HepG2 (cell line): ENCODE measurements at regions not wholly inside any gene's neighbourhood (a gene's known extent, or its start where the extent isn't known, plus 50 kb on each side); places are given as distances from the start of the nearest gene placed in this dataset.

Source experiments
- ATAC-seq: fragments of 200-7000 bp; cut with Tn5 transposase; 3 replicates; pipeline ENCODE4 v1.9.1; 2020; ENCODE audit warnings: mild to moderate bottlenecking, moderate library complexity
- BruUV-seq: library from RNA; stranded (reverse); fragments of 400-500 nt; replicated peaks from 2 replicates; lab custom pipeline; 2021; lab: Mats Ljungman, UMichigan
- CTCF ChIA-PET: fragments of 300-600 bp; formaldehyde crosslinking; extraction: SDS; loops from one replicate; lab custom pipeline; 2021; ENCODE audit warnings: low total read pairs, inconsistent platforms, low intra/inter-chr PET ratio; lab: Yijun Ruan, JAX
- POLR2A ChIA-PET: fragments of 350-600 bp; sonication (Branson Sonifier 250); formaldehyde crosslinking; loops from one replicate; lab custom pipeline; 2020; ENCODE audit warnings: antibody characterized with exemption, inconsistent platforms; lab: Yijun Ruan, JAX
- DNase-seq: peaks from one replicate; pipeline ENCODE4 v3.0.0-alpha.2; 2015; ENCODE audit warnings: low spot score
- FAIRE-seq: peaks from 3 replicates; lab custom pipeline; 2011; peaks lifted over from hg19 to GRCh38; lab: Jason Lieb, UNC
- H2AFZ ChIP-seq: one replicate; pipeline ENCODE4 v1.6.1; 2011; ENCODE audit warnings: low read length, inconsistent platforms
- H3K27ac ChIP-seq: fragments of 300-600 bp; 3 replicates; pipeline ENCODE4 v1.8.0; 2011; ENCODE audit warnings: mixed run types, mild to moderate bottlenecking, mixed read lengths, low read length, inconsistent platforms; ENCODE audit not compliant: insufficient read depth; ENCODE audit errors: extremely low read length
- H3K27me3 ChIP-seq, 2 experiments: fragments of 200-600 bp in 1 of 2; 2 replicates in 1 of 2; 3 replicates in 1 of 2; pipeline versions ENCODE4 v1.6.0 to v1.8.0; 2011; ENCODE audit warnings: low read length in 2 of 2, mild to moderate bottlenecking in 2 of 2, moderate library complexity in 2 of 2, inconsistent platforms in 1 of 2; ENCODE audit not compliant: insufficient read depth in 2 of 2, control insufficient read depth in 1 of 2
- H3K36me3 ChIP-seq, 2 experiments: fragments of 200-600 bp in 1 of 2; replicated peaks in 1 of 2; 2 replicates in 1 of 2; 3 replicates in 1 of 2; pipeline versions ENCODE4 v1.5.1 to v1.8.0; 2011; ENCODE audit warnings: low read length in 2 of 2, inconsistent platforms in 1 of 2; ENCODE audit not compliant: insufficient read depth in 2 of 2, control insufficient read depth in 1 of 2
- H3K4me1 ChIP-seq: 2 replicates; pipeline ENCODE4 v1.5.1; 2012; ENCODE audit warnings: low read length, inconsistent platforms; ENCODE audit not compliant: insufficient read depth
- H3K4me2 ChIP-seq: 2 replicates; pipeline ENCODE4 v1.6.0; 2011; ENCODE audit warnings: low read depth, low read length, inconsistent platforms
- H3K4me3 ChIP-seq, 3 experiments: fragments of 200-600 bp in 1 of 3; sonication (generic), shearing (Covaris generic) in 1 of 3; replicated peaks in 1 of 3; 2 replicates each; pipeline ENCODE4 v1.5.1; 2011 to 2016; ENCODE audit warnings: low read length in 3 of 3, inconsistent platforms in 2 of 3, low read depth in 2 of 3, mild to moderate bottlenecking in 2 of 3, control low read depth in 1 of 3, mixed read lengths in 1 of 3; ENCODE audit not compliant: insufficient read depth in 1 of 3
- H3K79me2 ChIP-seq: one replicate; pipeline ENCODE4 v1.6.1; 2011; ENCODE audit warnings: low read length, inconsistent platforms; ENCODE audit not compliant: insufficient read depth
- H3K9ac ChIP-seq: 2 replicates; pipeline ENCODE4 v1.6.0; 2011; ENCODE audit warnings: mild to moderate bottlenecking, low read depth, low read length, inconsistent platforms; ENCODE audit not compliant: insufficient read depth
- H3K9me3 ChIP-seq: 2 replicates; pipeline ENCODE4 v1.5.1; 2012; ENCODE audit warnings: mild to moderate bottlenecking, low read length
- H4K20me1 ChIP-seq: 2 replicates; pipeline ENCODE4 v1.6.0; 2011; ENCODE audit warnings: inconsistent platforms, mild to moderate bottlenecking, low read length, moderate library complexity; ENCODE audit not compliant: insufficient read depth
- ARNT ChIP-seq: fragments of 450-650 bp; IDR thresholded peaks from 2 replicates; pipeline ENCODE4 v1.6.1; 2017
- HNRNPH1 ChIP-seq: fragments of 200-400 bp; formaldehyde crosslinking; optimal IDR thresholded peaks from 2 replicates; pipeline ENCODE3; 2017; ENCODE audit warnings: mild to moderate bottlenecking, low read depth, low read length
- SRF ChIP-seq: IDR thresholded peaks from 2 replicates; pipeline ENCODE4 v1.6.1; 2011; ENCODE audit warnings: mild to moderate bottlenecking, low read depth, low read length, moderate library complexity
- TP53 ChIP-seq: sonication (generic); formaldehyde crosslinking; conservative IDR thresholded peaks from 2 replicates; pipeline ENCODE4 v1.4.0; 2020; ENCODE audit warnings: missing genetic modification reagents
- ZBTB49 ChIP-seq: sonication (generic); formaldehyde crosslinking; IDR thresholded peaks from 2 replicates; pipeline ENCODE4 v1.4.0; 2020; ENCODE audit warnings: missing genetic modification reagents, borderline replicate concordance
- WGBS: methylation state at CpG from one replicate; pipeline ENCODE4 v1.1.6; 2017; ENCODE audit warnings: low lambda C conversion rate; 5-methylcytosine and 5-hydroxymethylcytosine counted together
- in situ Hi-C: cut with HindIII; loops from 2 replicates; pipeline ENCODE4 v1.10.0; 2017; ENCODE audit warnings: low pct_unique_long_range_greater_than_20kb; ENCODE audit not compliant: extremely low pct_ligation_motif_present
- intact Hi-C: fragments of 100-400 bp; cut with micrococcal nuclease; formaldehyde crosslinking; loops from one replicate; pipeline ENCODE4 v1.10.0; 2022; ENCODE audit not compliant: unreplicated experiment

- Histone ChIP-seq H2AFZ (no peak overlapping the region), H3K9ac (no peak overlapping the region), H3K9me3 (peaks cover 28% of the 10 kb centered on the region), H3K4me2 (no peak overlapping the region), H4K20me1 (no peaks in the 10 kb centered on the region), H3K27ac (no peak overlapping the region), H3K4me1 (no peaks in the 10 kb centered on the region), H3K4me3 (no peak overlapping the region), H3K36me3 (no peaks in the 10 kb centered on the region), H3K79me2 (no peaks in the 10 kb centered on the region), H3K27me3 (no peaks in the 10 kb centered on the region)
- WGBS = 3% methylated on average over 1 of the region's 1 CpG
- ATAC-seq (no peak), DNase-seq (no peak), FAIRE-seq (no peak)
- ChIA-PET CTCF (no interaction called here), POLR2A (no interaction called here)
- no TSS peak for BruUV-seq
- intact Hi-C loops (no loop called here), in situ Hi-C loops (no loop called here)
- TF ChIP-seq ZBTB49 = no peak
- no peak for TF ChIP-seq HNRNPH1
These were observed 806.2 kb downstream of the PLA2G4A start for GRCh38 chr1:187634940-187635339.

GRCh38 chr1:187638733-187639434, 810.1 kb downstream of the PLA2G4A start:
- ATAC-seq (no peak), FAIRE-seq (no peak), DNase-seq (no peak)
- Histone ChIP-seq H4K20me1 (no peaks in the 10 kb centered on the region), H3K4me3 (no peak overlapping the region), H3K9ac (no peak overlapping the region), H3K27ac (no peak overlapping the region), H3K4me1 (no peaks in the 10 kb centered on the region), H2AFZ (no peak overlapping the region), H3K79me2 (no peaks in the 10 kb centered on the region), H3K4me2 (no peak overlapping the region), H3K36me3 (no peaks in the 10 kb centered on the region), H3K27me3 (no peaks in the 10 kb centered on the region), H3K9me3 (0 out of 2 replicates have a peak, but pooled peaks cover 5% of the 10 kb centered on the region)
- intact Hi-C loops = no loop called here
- TF ChIP-seq TP53 = peak; percentile 66; the same call in 1 of the 2 replicates
- no peak for TF ChIP-seq ARNT
- TF ChIP-seq SRF = peak; percentile 24; the same call in 1 of the 2 replicates
- ChIA-PET POLR2A (no interaction called here), CTCF (no interaction called here)
- WGBS = 0% methylated on average over 2 of the region's 2 CpGs
- no TSS peak for BruUV-seq
- in situ Hi-C loops = no loop called here
